ENCODE measurements at regions not wholly inside any gene's neighbourhood (a gene's known extent, or its start where the extent isn't known, plus 50 kb on each side); places are given as distances from the start of the nearest gene placed in this dataset.

GRCh38 chr5:155867522-155868088 is 459.4 kb upstream of the SGCD start:
- Histone ChIP-seq H3K27me3 (ENCODE audit: control insufficient read depth in 4 of 4, insufficient read depth in 4 of 4, low read length in 3 of 4) (no peaks in the 10 kb centered on the region), H3K36me3 (ENCODE audit: control insufficient read depth in 4 of 4, insufficient read depth in 3 of 4, low read depth in 1 of 4, low read length in 3 of 4) (no peaks in the 10 kb centered on the region), H3K27ac (ENCODE audit: low read depth in 1 of 2, low read length in 2 of 2) (no peak overlapping the region), H3K9ac (ENCODE audit: low read depth in 1 of 2, low read length in 2 of 2) (no peak overlapping the region), H3K9me3 (ENCODE audit: control insufficient read depth in 4 of 4, low read length in 3 of 4) (no peaks in the 10 kb centered on the region), H3K4me1 (ENCODE audit: control insufficient read depth in 4 of 4, insufficient read depth in 4 of 4, low read length in 3 of 4) (peaks cover 0 to 11% (median 0%) of the 10 kb centered on the region in 4 donors), H3K4me3 (ENCODE audit: low read depth in 1 of 3, low read length in 3 of 3) (no peak overlapping the region)
- DNase-seq (ENCODE audit: low spot score) = no peak
- 85% methylated on average over 2 of the region's 2 CpGs for WGBS
- TF ChIP-seq JUND (IDR thresholded peaks at IDR 0.05) = no peak
- TF ChIP-seq RAD21 (IDR thresholded peaks at IDR 0.05) = no peak
- TF ChIP-seq HNF4A (conservative IDR thresholded peaks at IDR 0.05) = no peak
- TF ChIP-seq CTCF (IDR thresholded peaks at IDR 0.05; ENCODE audit: low read depth, low read length, missing input control) = no peak
- TF ChIP-seq GABPA (IDR thresholded peaks at IDR 0.05 in 1 of 2, conservative IDR thresholded peaks at IDR 0.05 in 1 of 2) = no peak
- no peak for TF ChIP-seq SP1 (IDR thresholded peaks at IDR 0.05)
- no peak for TF ChIP-seq TAF1 (conservative IDR thresholded peaks at IDR 0.05)
- TF ChIP-seq HNF4G (IDR thresholded peaks at IDR 0.05) = no peak
- no peak for TF ChIP-seq FOXA2 (IDR thresholded peaks at IDR 0.05)
- no peak for TF ChIP-seq YY1 (IDR thresholded peaks at IDR 0.05)
- TF ChIP-seq EGR1 (IDR thresholded peaks at IDR 0.05; ENCODE audit: low read depth in 2 of 2) = no peak

- Histone ChIP-seq H3K27ac (ENCODE audit: low read depth in 1 of 2, low read length in 2 of 2) (no peak overlapping the region), H3K4me1 (ENCODE audit: control insufficient read depth in 4 of 4, insufficient read depth in 4 of 4, low read length in 3 of 4) (peaks cover 0 to 11% (median 0%) of the 10 kb centered on the region in 4 donors), H3K4me3 (ENCODE audit: low read depth in 1 of 3, low read length in 3 of 3) (no peak overlapping the region), H3K9ac (ENCODE audit: low read depth in 1 of 2, low read length in 2 of 2) (no peak overlapping the region), H3K27me3 (ENCODE audit: control insufficient read depth in 4 of 4, insufficient read depth in 4 of 4, low read length in 3 of 4) (no peaks in the 10 kb centered on the region), H3K9me3 (ENCODE audit: control insufficient read depth in 4 of 4, low read length in 3 of 4) (no peaks in the 10 kb centered on the region), H3K36me3 (ENCODE audit: control insufficient read depth in 4 of 4, insufficient read depth in 3 of 4, low read depth in 1 of 4, low read length in 3 of 4) (no peaks in the 10 kb centered on the region)
- no peak for TF ChIP-seq MAX (IDR thresholded peaks at IDR 0.05)
- peak; percentile 40 to 41 for TF ChIP-seq HNF4A (conservative IDR thresholded peaks at IDR 0.05)
- TF ChIP-seq RXRA (IDR thresholded peaks at IDR 0.05) = peak in 1 of 2 donors; percentile 20
- no peak for TF ChIP-seq EGR1 (IDR thresholded peaks at IDR 0.05; ENCODE audit: low read depth in 2 of 2)
- peak; percentile 12 for TF ChIP-seq SP1 (IDR thresholded peaks at IDR 0.05)
- no peak for DNase-seq (ENCODE audit: low spot score)
- 25% methylated on average over 7 of the region's 7 CpGs for WGBS
These were observed 456.3 kb upstream of the SGCD start for GRCh38 chr5:155870636-155871035.

GRCh38 chr5:155871623-155872022 is 455.3 kb upstream of the SGCD start:
- H3K9ac ChIP-seq (ENCODE audit: low read depth in 1 of 2, low read length in 2 of 2) = no peak overlapping the region
- H3K27ac ChIP-seq (ENCODE audit: low read depth in 1 of 2, low read length in 2 of 2) = no peak overlapping the region
- no peak for DNase-seq (ENCODE audit: low spot score)
- 38% methylated on average over 2 of the region's 2 CpGs for WGBS
- no peaks in the 10 kb centered on the region for H3K36me3 ChIP-seq (ENCODE audit: control insufficient read depth in 4 of 4, insufficient read depth in 3 of 4, low read depth in 1 of 4, low read length in 3 of 4)
- H3K9me3 ChIP-seq (ENCODE audit: control insufficient read depth in 4 of 4, low read length in 3 of 4) = no peaks in the 10 kb centered on the region
- no peak overlapping the region for H3K4me3 ChIP-seq (ENCODE audit: low read depth in 1 of 3, low read length in 3 of 3)
- H3K4me1 ChIP-seq (ENCODE audit: control insufficient read depth in 4 of 4, insufficient read depth in 4 of 4, low read length in 3 of 4) = peaks cover 0 to 11% (median 0%) of the 10 kb centered on the region in 4 donors
- no peaks in the 10 kb centered on the region for H3K27me3 ChIP-seq (ENCODE audit: control insufficient read depth in 4 of 4, insufficient read depth in 4 of 4, low read length in 3 of 4)
- TF ChIP-seq, protein P1, sequence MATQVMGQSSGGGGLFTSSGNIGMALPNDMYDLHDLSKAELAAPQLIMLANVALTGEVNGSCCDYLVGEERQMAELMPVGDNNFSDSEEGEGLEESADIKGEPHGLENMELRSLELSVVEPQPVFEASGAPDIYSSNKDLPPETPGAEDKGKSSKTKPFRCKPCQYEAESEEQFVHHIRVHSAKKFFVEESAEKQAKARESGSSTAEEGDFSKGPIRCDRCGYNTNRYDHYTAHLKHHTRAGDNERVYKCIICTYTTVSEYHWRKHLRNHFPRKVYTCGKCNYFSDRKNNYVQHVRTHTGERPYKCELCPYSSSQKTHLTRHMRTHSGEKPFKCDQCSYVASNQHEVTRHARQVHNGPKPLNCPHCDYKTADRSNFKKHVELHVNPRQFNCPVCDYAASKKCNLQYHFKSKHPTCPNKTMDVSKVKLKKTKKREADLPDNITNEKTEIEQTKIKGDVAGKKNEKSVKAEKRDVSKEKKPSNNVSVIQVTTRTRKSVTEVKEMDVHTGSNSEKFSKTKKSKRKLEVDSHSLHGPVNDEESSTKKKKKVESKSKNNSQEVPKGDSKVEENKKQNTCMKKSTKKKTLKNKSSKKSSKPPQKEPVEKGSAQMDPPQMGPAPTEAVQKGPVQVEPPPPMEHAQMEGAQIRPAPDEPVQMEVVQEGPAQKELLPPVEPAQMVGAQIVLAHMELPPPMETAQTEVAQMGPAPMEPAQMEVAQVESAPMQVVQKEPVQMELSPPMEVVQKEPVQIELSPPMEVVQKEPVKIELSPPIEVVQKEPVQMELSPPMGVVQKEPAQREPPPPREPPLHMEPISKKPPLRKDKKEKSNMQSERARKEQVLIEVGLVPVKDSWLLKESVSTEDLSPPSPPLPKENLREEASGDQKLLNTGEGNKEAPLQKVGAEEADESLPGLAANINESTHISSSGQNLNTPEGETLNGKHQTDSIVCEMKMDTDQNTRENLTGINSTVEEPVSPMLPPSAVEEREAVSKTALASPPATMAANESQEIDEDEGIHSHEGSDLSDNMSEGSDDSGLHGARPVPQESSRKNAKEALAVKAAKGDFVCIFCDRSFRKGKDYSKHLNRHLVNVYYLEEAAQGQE (IDR thresholded peaks at IDR 0.05) = no peak
- TF ChIP-seq, protein P2, sequence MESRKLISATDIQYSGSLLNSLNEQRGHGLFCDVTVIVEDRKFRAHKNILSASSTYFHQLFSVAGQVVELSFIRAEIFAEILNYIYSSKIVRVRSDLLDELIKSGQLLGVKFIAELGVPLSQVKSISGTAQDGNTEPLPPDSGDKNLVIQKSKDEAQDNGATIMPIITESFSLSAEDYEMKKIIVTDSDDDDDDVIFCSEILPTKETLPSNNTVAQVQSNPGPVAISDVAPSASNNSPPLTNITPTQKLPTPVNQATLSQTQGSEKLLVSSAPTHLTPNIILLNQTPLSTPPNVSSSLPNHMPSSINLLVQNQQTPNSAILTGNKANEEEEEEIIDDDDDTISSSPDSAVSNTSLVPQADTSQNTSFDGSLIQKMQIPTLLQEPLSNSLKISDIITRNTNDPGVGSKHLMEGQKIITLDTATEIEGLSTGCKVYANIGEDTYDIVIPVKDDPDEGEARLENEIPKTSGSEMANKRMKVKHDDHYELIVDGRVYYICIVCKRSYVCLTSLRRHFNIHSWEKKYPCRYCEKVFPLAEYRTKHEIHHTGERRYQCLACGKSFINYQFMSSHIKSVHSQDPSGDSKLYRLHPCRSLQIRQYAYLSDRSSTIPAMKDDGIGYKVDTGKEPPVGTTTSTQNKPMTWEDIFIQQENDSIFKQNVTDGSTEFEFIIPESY (IDR thresholded peaks at IDR 0.05) = no peak
- no peak for TF ChIP-seq HNF4G (IDR thresholded peaks at IDR 0.05)
- TF ChIP-seq CTCF (IDR thresholded peaks at IDR 0.05; ENCODE audit: low read depth, low read length, missing input control) = no peak
- TF ChIP-seq NR2F2 (IDR thresholded peaks at IDR 0.05) = no peak

All from liver (tissue), 8 donors.